Gastroesophageal sphincter (tissue), 4 donors: ENCODE measurements at regions not wholly inside any gene's neighbourhood (a gene's known extent, or its start where the extent isn't known, plus 50 kb on each side); places are given as distances from the start of the nearest gene placed in this dataset.

Experiments used
- ATAC-seq: fragments of 150-250 bp; one replicate; pipeline ENCODE4 v1.9.1; 2016; ENCODE audit warnings: mild to moderate bottlenecking, moderate library complexity
- H3K27ac ChIP-seq, 4 donors: fragments of 200-600 bp; sonication (generic) in 3 of 4; 1 replicate in 3 of 4; 2 replicates in 1 of 4; pipeline ENCODE4 v1.5.1; 2016 to 2019
- H3K27me3 ChIP-seq: fragments of 200-600 bp; sonication (generic); one replicate; pipeline ENCODE4 v1.5.1; 2019
- H3K36me3 ChIP-seq, 2 donors: fragments of 200-600 bp; sonication (generic); one replicate each; pipeline ENCODE4 v1.5.1; 2019; ENCODE audit warnings: control low read depth in 1 of 2
- H3K4me1 ChIP-seq, 3 donors: fragments of 200-600 bp; sonication (generic); 1 replicate in 2 of 3; 2 replicates in 1 of 3; pipeline ENCODE4 v1.5.1; 2016 to 2019; ENCODE audit warnings: control low read depth in 2 of 3
- H3K4me3 ChIP-seq, 2 donors: fragments of 200-600 bp; sonication (generic); one replicate each; pipeline ENCODE4 v1.5.1; 2019; ENCODE audit warnings: mild to moderate bottlenecking in 1 of 2, moderate library complexity in 1 of 2
- H3K9me3 ChIP-seq, 3 donors: fragments of 200-600 bp; sonication (generic); one replicate each; pipeline ENCODE4 v1.5.1; 2017 to 2019; ENCODE audit warnings: control low read depth in 2 of 3
- EP300 ChIP-seq: sonication (generic); formaldehyde crosslinking; IDR thresholded peaks from one replicate; pipeline ENCODE4 v1.6.1; 2017; ENCODE audit warnings: antibody characterized with exemption, mild to moderate bottlenecking
- POLR2A ChIP-seq, 2 donors: fragments of 450-650 bp; IDR thresholded peaks; one replicate each; pipeline ENCODE4 v1.6.1; 2017; ENCODE audit warnings: antibody characterized with exemption in 2 of 2, mild to moderate bottlenecking in 2 of 2, moderate library complexity in 1 of 2
- POLR2AphosphoS5 ChIP-seq: sonication (generic); formaldehyde crosslinking; IDR thresholded peaks from one replicate; pipeline ENCODE4 v1.6.1; 2017; ENCODE audit warnings: antibody characterized with exemption
- WGBS, 2 donors: methylation state at CpG; one replicate each; pipeline ENCODE4 v1.1.5; 2018; ENCODE audit warnings: low coverage in 1 of 2; 5-methylcytosine and 5-hydroxymethylcytosine counted together
- TF ChIP-seq, protein P1 (sequence below), 4 experiments: fragments of 200-600 bp in 2 of 4; fragments of 450-650 bp in 2 of 4; sonication (generic) in 1 of 4; IDR thresholded peaks; one replicate each; pipeline ENCODE4 v1.5.1; 2017 to 2019; ENCODE audit warnings: antibody characterized with exemption in 4 of 4, mild to moderate bottlenecking in 2 of 4, moderate library complexity in 2 of 4

DNA sequence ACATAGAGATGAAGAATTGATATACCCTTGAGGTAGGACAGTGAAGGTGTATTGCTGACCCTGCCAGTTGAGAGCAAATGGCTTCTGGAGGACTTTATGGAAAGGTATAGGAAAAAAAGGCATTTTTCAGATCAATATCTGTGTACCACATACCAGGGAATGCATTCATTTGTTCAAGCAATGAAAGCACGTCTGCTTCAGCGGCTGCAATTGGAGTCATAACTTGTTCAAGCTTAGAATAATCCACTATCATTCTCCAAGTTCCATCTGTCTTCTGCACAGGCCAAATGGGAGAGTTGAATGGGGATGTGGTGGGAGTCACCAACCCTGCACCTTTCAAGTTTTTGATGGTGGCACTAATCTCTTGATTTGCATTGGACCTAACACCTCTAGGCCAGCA is 249.6 kb upstream of the PTER start:
- no peak for ATAC-seq
- WGBS, 2 donors = 73 to 89% methylated on average over 2 of the region's 2 CpGs
- H3K4me1 ChIP-seq = no peaks in the 10 kb centered on the region
- TF ChIP-seq EP300 = no peak
- no peak for TF ChIP-seq POLR2A (IDR thresholded peaks at IDR 0.05)
- TF ChIP-seq, protein P1, sequence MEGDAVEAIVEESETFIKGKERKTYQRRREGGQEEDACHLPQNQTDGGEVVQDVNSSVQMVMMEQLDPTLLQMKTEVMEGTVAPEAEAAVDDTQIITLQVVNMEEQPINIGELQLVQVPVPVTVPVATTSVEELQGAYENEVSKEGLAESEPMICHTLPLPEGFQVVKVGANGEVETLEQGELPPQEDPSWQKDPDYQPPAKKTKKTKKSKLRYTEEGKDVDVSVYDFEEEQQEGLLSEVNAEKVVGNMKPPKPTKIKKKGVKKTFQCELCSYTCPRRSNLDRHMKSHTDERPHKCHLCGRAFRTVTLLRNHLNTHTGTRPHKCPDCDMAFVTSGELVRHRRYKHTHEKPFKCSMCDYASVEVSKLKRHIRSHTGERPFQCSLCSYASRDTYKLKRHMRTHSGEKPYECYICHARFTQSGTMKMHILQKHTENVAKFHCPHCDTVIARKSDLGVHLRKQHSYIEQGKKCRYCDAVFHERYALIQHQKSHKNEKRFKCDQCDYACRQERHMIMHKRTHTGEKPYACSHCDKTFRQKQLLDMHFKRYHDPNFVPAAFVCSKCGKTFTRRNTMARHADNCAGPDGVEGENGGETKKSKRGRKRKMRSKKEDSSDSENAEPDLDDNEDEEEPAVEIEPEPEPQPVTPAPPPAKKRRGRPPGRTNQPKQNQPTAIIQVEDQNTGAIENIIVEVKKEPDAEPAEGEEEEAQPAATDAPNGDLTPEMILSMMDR (IDR thresholded peaks at IDR 0.05) = no peak
- TF ChIP-seq POLR2AphosphoS5 = no peak
- H3K36me3 ChIP-seq = no peaks in the 10 kb centered on the region
- no peaks in the 10 kb centered on the region for H3K9me3 ChIP-seq
- H3K4me3 ChIP-seq = no peak overlapping the region
- no peak overlapping the region for H3K27ac ChIP-seq
- no peaks in the 10 kb centered on the region for H3K27me3 ChIP-seq

DNA sequence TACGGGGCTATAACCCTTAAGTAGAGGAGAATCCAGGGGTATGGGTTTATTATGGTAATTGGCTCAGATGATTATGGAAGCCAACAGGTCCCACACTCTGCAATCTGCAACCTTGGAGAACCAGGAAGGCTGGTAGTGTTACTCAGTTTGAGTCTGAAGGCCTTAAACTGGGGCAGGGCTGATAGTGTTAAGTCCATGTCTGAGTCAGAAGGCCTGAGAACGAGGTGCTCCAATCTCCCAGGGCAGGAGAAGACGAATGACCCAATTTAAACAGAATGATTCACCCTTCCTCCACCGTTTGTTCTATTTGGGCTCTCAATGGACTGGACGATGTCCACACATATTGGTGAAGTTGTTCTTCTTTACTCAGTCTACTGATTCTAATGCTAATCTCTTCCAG is 244.5 kb upstream of the PTER start:
- ATAC-seq = no peak
- Histone ChIP-seq H3K4me3 (no peak overlapping the region), H3K27ac (no peak overlapping the region), H3K27me3 (no peaks in the 10 kb centered on the region), H3K36me3 (no peaks in the 10 kb centered on the region), H3K4me1 (no peaks in the 10 kb centered on the region), H3K9me3 (no peaks in the 10 kb centered on the region)
- no peak for TF ChIP-seq POLR2A (IDR thresholded peaks at IDR 0.05)
- TF ChIP-seq, protein P1 (IDR thresholded peaks at IDR 0.05) = no peak
- no peak for TF ChIP-seq EP300
- TF ChIP-seq POLR2AphosphoS5 = no peak
- 53 to 55% methylated on average over 5 of the region's 5 CpGs for WGBS, 2 donors

GRCh38 chr10:16193241-16193640 is 243.6 kb upstream of the PTER start:
- Histone ChIP-seq H3K4me3 (no peak overlapping the region), H3K4me1 (no peaks in the 10 kb centered on the region), H3K9me3 (no peaks in the 10 kb centered on the region), H3K36me3 (no peaks in the 10 kb centered on the region), H3K27me3 (no peaks in the 10 kb centered on the region), H3K27ac (no peak overlapping the region)
- TF ChIP-seq POLR2AphosphoS5 = no peak
- TF ChIP-seq POLR2A (IDR thresholded peaks at IDR 0.05) = no peak
- TF ChIP-seq EP300 = no peak
- TF ChIP-seq, protein P1 (IDR thresholded peaks at IDR 0.05) = no peak
- ATAC-seq = no peak
- WGBS, 2 donors = 76 to 77% methylated on average over 2 to 3 of the region's 3 CpGs

DNA sequence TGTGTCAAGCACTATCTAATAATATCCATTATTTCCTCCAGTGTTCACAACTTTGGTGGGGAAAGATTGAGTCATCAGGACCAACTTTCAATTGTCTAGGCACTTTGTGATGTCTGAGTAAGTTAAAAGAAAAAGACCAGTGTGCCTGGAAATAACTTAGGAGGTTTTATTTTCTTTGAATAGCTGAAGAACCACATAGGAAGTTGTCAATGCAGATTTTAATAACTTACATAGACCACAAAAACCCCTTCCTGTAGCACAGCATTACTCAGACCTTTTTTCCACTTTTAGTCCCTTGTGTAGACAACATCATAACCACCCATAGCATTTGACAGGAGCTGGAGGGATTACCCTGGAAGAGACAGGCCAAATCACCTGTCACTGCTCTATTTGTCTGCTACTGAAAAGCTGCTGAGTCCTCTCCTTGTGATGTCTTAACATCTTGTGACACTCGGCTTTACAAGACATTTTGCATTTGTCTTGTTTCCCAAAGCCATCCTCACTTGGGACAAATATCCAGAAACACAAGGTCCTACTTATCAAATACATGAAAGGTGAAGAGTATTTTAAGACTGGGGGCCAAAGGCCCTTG is 241.5 kb upstream of the PTER start:
- TF ChIP-seq EP300 (no peak), POLR2A (IDR thresholded peaks at IDR 0.05) (no peak), POLR2AphosphoS5 (no peak)
- TF ChIP-seq, protein P1 (IDR thresholded peaks at IDR 0.05) = no peak
- Histone ChIP-seq H3K36me3 (no peaks in the 10 kb centered on the region), H3K27me3 (no peaks in the 10 kb centered on the region), H3K9me3 (no peaks in the 10 kb centered on the region), H3K4me1 (no peaks in the 10 kb centered on the region), H3K4me3 (no peak overlapping the region), H3K27ac (no peak overlapping the region)
- no peak for ATAC-seq
- WGBS, 2 donors = 44 to 57% methylated on average over 1 of the region's 1 CpG

GRCh38 chr10:16195894-16196293 is 240.9 kb upstream of the PTER start:
- Histone ChIP-seq H3K4me3 (no peak overlapping the region), H3K36me3 (no peaks in the 10 kb centered on the region), H3K4me1 (no peaks in the 10 kb centered on the region), H3K27me3 (no peaks in the 10 kb centered on the region), H3K9me3 (no peaks in the 10 kb centered on the region), H3K27ac (no peak overlapping the region)
- TF ChIP-seq, protein P1 (IDR thresholded peaks at IDR 0.05) = no peak
- TF ChIP-seq POLR2AphosphoS5 = no peak
- TF ChIP-seq POLR2A (IDR thresholded peaks at IDR 0.05) = no peak
- no peak for TF ChIP-seq EP300
- 32 to 55% methylated on average over 2 of the region's 2 CpGs for WGBS, 2 donors
- ATAC-seq = no peak
